DMS53 treated with DMSO at 0.1 percent for 48 hours (cell line): ENCODE measurements at regions not wholly inside any gene's neighbourhood (a gene's known extent, or its start where the extent isn't known, plus 50 kb on each side); places are given as distances from the start of the nearest gene placed in this dataset.
A peak's percentile ranks its signal among the peaks of the same experiment; 100 is the strongest.
"Not testable (repeated sequence)": the region's sequence is repeated elsewhere in the genome, so short reads cannot be mapped to it uniquely, and the experiment has no call there.

Source experiments
- DNase-seq: peaks from one replicate; lab custom pipeline; 2025; ENCODE audit not compliant: unreplicated experiment; lab: John Stamatoyannopoulos, UW

GRCh38 chr1:227417756-227418480 is 99.6 kb upstream of the CDC42BPA start:
- no peak for DNase-seq

DNA sequence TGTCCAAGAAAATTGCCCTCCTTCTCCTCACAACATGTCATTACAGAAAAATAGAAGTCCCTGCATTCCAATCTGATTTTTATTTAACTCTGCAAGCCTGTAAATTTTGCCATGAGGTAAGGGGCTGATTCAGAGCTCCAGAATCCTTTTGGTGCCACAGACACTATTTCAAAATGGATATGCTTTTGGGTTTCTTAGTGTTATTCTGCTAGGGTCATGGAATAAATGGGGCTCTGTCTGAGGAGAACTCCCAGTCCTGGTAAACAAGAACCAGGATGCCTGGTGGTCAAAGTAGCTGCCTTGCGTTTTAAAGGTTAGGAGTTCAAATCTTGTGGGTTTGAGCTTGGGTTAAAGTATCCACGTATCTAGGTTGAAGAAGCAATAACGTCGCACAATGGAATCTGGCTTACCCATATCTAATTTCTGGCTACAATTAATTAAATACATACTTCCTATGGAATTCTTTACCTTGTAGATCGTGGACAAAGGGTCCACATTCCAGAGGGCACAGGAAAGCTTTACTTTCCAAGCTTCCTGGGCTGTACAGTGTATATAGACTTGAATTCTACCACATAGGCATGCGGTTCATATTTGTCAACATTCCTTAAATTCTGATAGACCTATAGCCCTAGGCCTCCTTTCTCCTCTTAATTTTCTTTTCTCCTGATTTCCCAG is 98.0 kb upstream of the CDC42BPA start:
- DNase-seq = no peak

- DNase-seq = no peak
Observed at GRCh38 chr1:227415115-227415790, 97.0 kb upstream of the CDC42BPA start.

GRCh38 chr1:227411066-227411465 is 92.8 kb upstream of the CDC42BPA start:
- no peak for DNase-seq

- not testable (repeated sequence) for DNase-seq
Observed at GRCh38 chr1:227406332-227406731, 88.0 kb upstream of the CDC42BPA start.

- no peak for DNase-seq
Observed at GRCh38 chr1:227403535-227403934, 85.2 kb upstream of the CDC42BPA start.

DNA sequence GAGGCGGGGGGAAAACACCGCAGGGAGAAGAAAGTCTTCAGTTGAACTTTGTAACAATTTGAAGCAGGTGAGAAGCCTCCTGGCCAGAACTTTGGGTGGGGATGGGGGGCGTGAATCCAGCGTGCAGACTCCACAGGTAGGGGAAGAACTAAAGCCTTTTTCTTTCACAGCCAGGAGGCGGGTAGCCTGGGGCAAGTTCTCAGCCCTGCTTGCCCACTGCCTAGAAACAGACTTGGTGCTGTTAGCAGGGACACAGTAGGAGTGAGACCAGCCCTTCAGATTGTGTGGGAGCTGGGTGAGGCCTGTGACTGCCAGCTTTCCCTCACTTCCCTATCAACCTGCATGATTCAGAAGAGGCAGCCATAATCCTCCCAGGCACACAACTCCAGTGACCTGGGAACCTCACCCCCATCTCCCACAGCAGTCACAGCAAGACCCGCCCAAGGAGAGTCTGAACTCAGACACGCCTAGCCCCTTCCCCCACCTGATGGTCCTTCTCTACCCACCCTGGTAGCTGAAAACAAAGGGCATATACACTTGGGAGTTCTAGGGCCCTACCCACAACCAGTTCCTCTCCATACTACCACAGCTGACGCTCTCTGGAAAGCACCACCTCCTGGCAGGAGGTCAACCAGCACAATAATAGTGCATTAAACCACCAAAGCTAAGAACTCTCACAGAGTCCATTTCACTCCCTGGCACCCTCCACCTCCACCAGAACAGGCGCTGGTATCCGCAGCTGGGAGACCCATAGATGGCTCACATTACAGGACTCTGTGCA is 83.5 kb upstream of the CDC42BPA start:
- DNase-seq = no peak

GRCh38 chr1:227399152-227399730 is 80.9 kb upstream of the CDC42BPA start:
- no peak for DNase-seq

DNA sequence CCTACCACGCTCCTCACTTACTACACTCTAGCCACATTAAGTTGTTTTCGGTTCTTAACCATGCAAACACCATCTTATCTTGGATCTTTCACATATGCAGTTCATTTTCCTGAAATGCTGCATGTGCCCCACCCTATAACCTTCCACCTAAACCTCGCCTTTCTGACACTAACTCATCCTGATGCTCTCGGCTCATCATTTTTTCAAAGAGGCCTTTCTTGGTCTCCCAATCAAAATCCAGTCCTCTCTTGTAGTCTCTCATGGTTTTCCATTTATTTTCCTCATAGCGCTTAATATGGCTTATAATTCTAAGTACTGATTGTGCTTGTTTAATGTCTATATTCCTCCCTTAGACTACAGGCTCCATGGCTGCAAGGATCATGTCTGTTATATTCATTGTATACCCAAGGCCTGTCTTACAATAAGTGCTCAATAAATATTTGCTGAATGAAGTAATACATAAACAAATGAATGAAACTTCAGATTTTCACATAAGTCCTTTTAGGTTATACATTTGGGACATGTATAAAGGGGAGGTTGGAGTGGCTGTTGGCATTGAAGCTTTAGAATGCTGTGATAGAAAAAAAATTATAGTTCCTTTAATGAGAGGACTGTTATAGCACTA is 79.2 kb upstream of the CDC42BPA start:
- peak; percentile 41 for DNase-seq

DNA sequence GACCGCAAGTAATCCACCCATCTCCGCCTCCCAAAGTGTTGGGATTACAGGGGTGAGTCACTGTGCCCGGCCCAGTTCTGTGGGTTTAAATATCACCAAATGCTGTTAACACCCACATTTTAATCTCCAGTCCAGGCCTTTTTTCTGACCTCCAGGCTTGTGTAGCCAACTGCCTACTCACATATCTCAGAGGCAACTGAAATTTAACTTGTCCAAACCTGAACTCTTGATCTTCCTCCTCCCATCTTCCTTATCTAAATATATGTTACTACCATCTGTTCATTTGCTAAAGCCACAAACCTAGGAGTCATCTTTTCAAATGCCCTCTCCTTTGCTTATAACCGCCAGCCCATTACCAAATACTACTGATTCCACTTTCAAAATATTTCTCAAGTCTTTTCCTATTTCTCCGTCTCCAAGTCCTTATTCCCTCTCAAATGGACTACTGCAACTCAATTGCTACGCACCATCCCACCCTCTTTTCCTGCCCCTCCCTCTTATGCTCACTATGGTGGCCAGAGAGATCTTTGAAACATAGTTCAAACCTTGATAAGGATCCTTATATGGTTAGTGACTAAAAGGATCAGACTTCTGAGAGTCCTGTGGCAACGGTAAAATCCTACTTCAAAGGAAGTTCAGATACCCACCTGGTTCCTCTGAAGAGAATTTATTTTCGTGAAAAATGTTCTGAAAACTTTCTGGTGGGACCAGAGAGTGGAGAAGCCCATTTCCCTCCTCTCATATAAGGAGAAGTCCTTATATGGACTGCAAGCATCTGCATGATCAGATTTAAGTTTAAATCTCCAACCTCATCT is 78.5 kb upstream of the CDC42BPA start:
- DNase-seq = no peak

GRCh38 chr1:227395426-227396028 is 77.2 kb upstream of the CDC42BPA start:
- no peak for DNase-seq

GRCh38 chr1:227392984-227393764 is 74.9 kb upstream of the CDC42BPA start:
- no peak for DNase-seq

GRCh38 chr1:227391879-227392278 is 73.6 kb upstream of the CDC42BPA start:
- DNase-seq = no peak

DNA sequence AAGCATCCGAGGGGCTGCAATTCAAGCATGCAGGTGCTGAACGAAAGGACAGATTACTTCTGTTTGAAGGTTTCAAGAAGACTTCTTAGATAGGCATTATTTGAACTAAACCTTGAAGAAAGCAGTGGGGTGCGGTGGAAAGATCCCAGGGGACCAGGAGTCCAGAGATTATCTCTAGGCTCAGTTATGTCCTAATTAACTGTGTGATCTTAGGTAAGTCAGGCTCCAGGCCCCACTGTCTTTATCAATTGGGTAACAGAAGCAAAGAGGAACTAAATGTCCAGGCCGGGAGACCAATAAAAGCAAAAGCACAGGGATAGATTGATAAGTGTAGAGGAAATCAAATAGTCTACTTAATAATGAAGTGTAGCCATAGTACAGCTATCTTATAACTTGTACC is 72.9 kb upstream of the CDC42BPA start:
- DNase-seq = no peak

DNA sequence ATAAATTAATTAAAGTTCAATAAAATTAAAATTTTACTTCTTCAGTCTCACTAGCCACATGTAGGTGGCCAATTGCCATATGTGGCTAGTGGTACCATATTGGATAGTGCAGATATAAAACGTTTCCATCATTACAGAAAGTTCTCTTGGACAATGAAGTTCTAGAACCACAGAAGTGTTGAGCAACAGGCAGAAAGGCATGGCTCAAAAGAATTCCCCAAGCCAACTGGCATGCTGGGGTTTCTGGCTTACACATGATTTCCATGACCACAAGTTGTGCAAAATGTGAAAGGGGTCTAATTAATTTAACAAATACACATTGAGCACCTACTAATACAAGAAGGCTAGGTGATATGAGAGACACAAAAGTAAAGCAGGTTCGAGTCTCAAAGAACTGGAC is 72.2 kb upstream of the CDC42BPA start:
- no peak for DNase-seq

DNA sequence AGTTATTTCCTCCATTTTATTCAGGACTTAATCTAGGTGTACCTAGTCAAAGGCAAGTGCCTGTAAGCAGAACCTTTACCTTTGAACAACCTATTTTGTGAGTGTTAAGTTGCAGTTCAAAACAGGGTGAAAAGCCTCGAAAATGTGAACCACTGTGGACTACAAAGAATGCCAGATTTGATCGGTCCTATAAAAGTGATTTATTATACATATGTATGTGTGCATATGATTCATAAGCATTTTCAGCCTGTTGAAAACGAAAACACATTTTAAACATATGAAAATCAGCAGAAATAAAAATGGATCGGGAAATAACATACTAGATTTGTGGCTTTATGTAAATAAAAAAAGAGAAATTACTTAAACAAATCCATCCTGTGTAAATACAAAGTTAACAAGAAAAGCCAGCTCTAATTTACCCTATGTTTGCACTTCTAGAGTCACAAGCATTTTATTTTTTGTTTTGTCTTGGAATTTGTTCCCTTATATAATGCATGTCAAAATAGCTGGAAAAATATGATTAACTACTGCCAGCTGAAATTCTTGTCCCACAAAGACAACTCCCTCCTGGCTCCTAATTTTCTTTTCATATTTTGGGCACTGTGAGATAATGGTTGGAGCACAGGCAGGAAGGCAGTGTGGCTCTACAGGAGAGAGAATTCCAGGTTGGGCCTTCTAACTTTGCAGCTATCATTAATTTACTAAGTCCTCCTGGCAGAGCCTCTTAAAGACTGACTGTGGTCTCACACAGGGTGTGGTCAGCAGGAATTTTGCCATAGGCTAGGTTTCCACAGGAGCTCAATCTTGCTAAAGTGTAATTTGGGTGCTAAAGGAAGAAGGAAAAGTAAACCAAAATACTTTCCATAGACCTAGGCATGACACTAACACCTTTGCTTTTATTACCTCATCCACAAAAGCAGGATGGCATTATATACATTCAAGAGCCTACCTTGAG is 70.2 kb upstream of the CDC42BPA start:
- no peak for DNase-seq

GRCh38 chr1:227379555-227379892 is 61.2 kb upstream of the CDC42BPA start:
- no peak for DNase-seq
